Endothelial cell of umbilical vein (primary cell): ENCODE measurements at regions not wholly inside any gene's neighbourhood (a gene's known extent, or its start where the extent isn't known, plus 50 kb on each side); places are given as distances from the start of the nearest gene placed in this dataset.

Experiments used
- BruUV-seq: library from RNA; stranded (reverse); fragments of 400-500 nt; replicated peaks from 2 replicates; lab custom pipeline; 2021; lab: Mats Ljungman, UMichigan
- CTCF ChIA-PET: fragments of 300-600, 350-600 bp; sonication (Branson Sonifier 250); formaldehyde crosslinking; loops from one replicate; lab custom pipeline; 2021; ENCODE audit warnings: antibody characterized with exemption, inconsistent platforms; lab: Charles Lee
- POLR2A ChIA-PET: fragments of 300-600, 350-600 bp; sonication (Branson Sonifier 250); formaldehyde crosslinking; loops from one replicate; lab custom pipeline; 2021; ENCODE audit warnings: antibody characterized with exemption, inconsistent platforms; lab: Charles Lee
- DNase-seq: peaks from one replicate; pipeline ENCODE4 v3.0.0-alpha.2; 2011; ENCODE audit warnings: low read depth, low spot score
- FAIRE-seq: peaks from 2 replicates; lab custom pipeline; 2011; peaks lifted over from hg19 to GRCh38; lab: Jason Lieb, UNC
- H2AFZ ChIP-seq: 2 replicates; pipeline ENCODE4 v1.6.0; 2012; ENCODE audit warnings: low read depth, low read length, control low read depth, inconsistent platforms
- H3K27ac ChIP-seq: 2 replicates; pipeline ENCODE4 v1.5.1; 2011; ENCODE audit warnings: low read depth, mild to moderate bottlenecking, control low read depth, low read length, moderate library complexity; ENCODE audit not compliant: insufficient read depth
- H3K27me3 ChIP-seq, 2 experiments: 2 replicates each; pipeline versions ENCODE4 v1.6.0 to v1.6.1; 2011; ENCODE audit warnings: low read length in 2 of 2, mixed read lengths in 1 of 2; ENCODE audit not compliant: control insufficient read depth in 2 of 2, insufficient read depth in 2 of 2
- H3K36me3 ChIP-seq, 2 experiments: 2 replicates in 1 of 2; 3 replicates in 1 of 2; pipeline ENCODE4 v1.5.1; 2011; ENCODE audit warnings: low read length in 2 of 2, mild to moderate bottlenecking in 1 of 2, moderate library complexity in 1 of 2; ENCODE audit not compliant: control insufficient read depth in 2 of 2, insufficient read depth in 2 of 2; ENCODE audit errors: extremely low read depth in 1 of 2
- H3K4me1 ChIP-seq: 3 replicates; pipeline ENCODE4 v1.5.1; 2011; ENCODE audit warnings: mild to moderate bottlenecking, low read length; ENCODE audit not compliant: control insufficient read depth, insufficient read depth; ENCODE audit errors: extremely low read depth
- H3K4me2 ChIP-seq: 2 replicates; pipeline ENCODE4 v1.6.1; 2011; ENCODE audit warnings: low read length, control low read depth, mixed read lengths; ENCODE audit not compliant: insufficient read depth
- H3K4me3 ChIP-seq, 3 experiments: fragments of 200-600 bp in 1 of 3; sonication (generic), shearing (Covaris generic) in 1 of 3; replicated peaks in 1 of 3; 2 replicates each; pipeline ENCODE4 v1.5.1; 2011 to 2016; ENCODE audit warnings: control low read depth in 3 of 3, low read length in 3 of 3, mild to moderate bottlenecking in 2 of 3, inconsistent platforms in 1 of 3, low read depth in 1 of 3, moderate library complexity in 1 of 3; ENCODE audit not compliant: insufficient read depth in 1 of 3
- H3K79me2 ChIP-seq: 2 replicates; pipeline ENCODE4 v1.6.0; 2012; ENCODE audit warnings: low read length, inconsistent platforms; ENCODE audit not compliant: control insufficient read depth, insufficient read depth
- H3K9ac ChIP-seq: replicated peaks from 2 replicates; pipeline ENCODE3; 2011; ENCODE audit warnings: low read length, control low read depth; ENCODE audit not compliant: insufficient read depth; ENCODE audit errors: extremely low read depth
- H3K9me1 ChIP-seq: replicated peaks from 3 replicates; pipeline ENCODE4 v1.6.0; 2011; ENCODE audit warnings: mild to moderate bottlenecking, low read length; ENCODE audit not compliant: control insufficient read depth, insufficient read depth; ENCODE audit errors: extremely low read depth
- H3K9me3 ChIP-seq: replicated peaks from 2 replicates; pipeline ENCODE4 v1.5.1; 2012; ENCODE audit warnings: low read length, inconsistent platforms; ENCODE audit not compliant: control insufficient read depth, insufficient read depth
- H4K20me1 ChIP-seq: replicated peaks from 2 replicates; pipeline ENCODE3; 2011; ENCODE audit warnings: mild to moderate bottlenecking, low read length; ENCODE audit not compliant: control insufficient read depth, insufficient read depth; ENCODE audit errors: extremely low read depth
- EZH2 ChIP-seq: IDR thresholded peaks from 2 replicates; pipeline ENCODE4 v1.6.1; 2012; ENCODE audit warnings: borderline replicate concordance, low read depth, mild to moderate bottlenecking, moderate library complexity, low read length, inconsistent platforms; ENCODE audit not compliant: severe bottlenecking
- FOS ChIP-seq: IDR thresholded peaks from 2 replicates; pipeline ENCODE4 v1.6.1; 2011; ENCODE audit warnings: mild to moderate bottlenecking, low read length, moderate library complexity, borderline replicate concordance; ENCODE audit not compliant: insufficient read depth
- GATA2 ChIP-seq: IDR thresholded peaks from 2 replicates; pipeline ENCODE4 v1.7.0; 2011; ENCODE audit warnings: low read depth, mild to moderate bottlenecking, moderate library complexity, mixed read lengths, low read length; ENCODE audit not compliant: insufficient read length, insufficient read depth
- JUN ChIP-seq: IDR thresholded peaks from 2 replicates; pipeline ENCODE4 v1.6.1; 2011; ENCODE audit warnings: borderline replicate concordance, low read depth; ENCODE audit not compliant: insufficient read length, insufficient read depth
- MYC ChIP-seq: IDR thresholded peaks from one replicate; pipeline ENCODE4 v1.6.1; 2011; ENCODE audit warnings: mild to moderate bottlenecking, low read depth, low read length
- POLR2A ChIP-seq: IDR thresholded peaks from 2 replicates; pipeline ENCODE4 v1.6.1; 2012; ENCODE audit warnings: low read depth, mild to moderate bottlenecking, control low read depth, low read length
- POLR2AphosphoS5 ChIP-seq: IDR thresholded peaks from 2 replicates; pipeline ENCODE4 v1.6.1; 2012; ENCODE audit warnings: low read depth, mild to moderate bottlenecking, control low read depth, low read length, moderate library complexity; ENCODE audit not compliant: insufficient read depth
- dilution Hi-C: fragments of 300-500 bp; cut with MboI; formaldehyde crosslinking; loops from one replicate; pipeline ENCODE4 v1.15.0; 2019; ENCODE audit warnings: low sequenced_read_pairs; ENCODE audit not compliant: extremely low pct_ligation_motif_present
- intact Hi-C: fragments of 100-400 bp; cut with micrococcal nuclease; formaldehyde crosslinking; loops from one replicate; pipeline ENCODE4 v1.10.0; 2022
- TF ChIP-seq, protein P1 (sequence below), 2 donors: IDR thresholded peaks; 1 replicate in 1 of 2; 2 replicates in 1 of 2; pipeline ENCODE4 v1.5.1; 2011; ENCODE audit warnings: low read length in 2 of 2, mild to moderate bottlenecking in 2 of 2, moderate library complexity in 2 of 2, control low read depth in 1 of 2, inconsistent platforms in 1 of 2, low read depth in 1 of 2; ENCODE audit not compliant: insufficient read depth in 1 of 2; ENCODE audit errors: extremely low read depth in 1 of 2
- TF ChIP-seq, protein P2 (sequence below): IDR thresholded peaks from 2 replicates; pipeline ENCODE4 v1.6.1; 2011; ENCODE audit not compliant: insufficient read depth, insufficient read length

DNA sequence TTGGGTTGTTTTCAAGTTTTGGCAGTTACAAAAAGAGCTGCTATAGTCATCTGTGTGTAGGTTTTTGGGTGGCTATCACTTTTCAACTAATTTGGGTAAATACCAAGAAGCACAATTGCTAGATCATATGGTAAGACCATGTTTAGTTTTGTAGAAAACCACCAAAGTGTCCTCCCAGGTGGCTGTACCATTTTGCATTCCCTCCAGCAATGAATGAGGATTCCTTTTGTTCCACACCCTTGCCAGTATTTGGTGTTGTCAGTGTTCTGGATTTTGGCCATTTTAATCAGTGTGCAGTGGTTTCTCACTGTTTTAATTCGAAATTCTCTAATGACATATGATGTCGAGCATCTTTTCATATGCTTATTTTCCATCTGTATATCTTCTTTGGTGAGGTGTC lies 457.5 kb upstream of the ARID1B start:
- Histone ChIP-seq H3K9ac (no peak overlapping the region), H4K20me1 (no peaks in the 10 kb centered on the region)

More for the DNA sequence above, 457.5 kb upstream of the ARID1B start:
- Histone ChIP-seq H3K27ac (no peak overlapping the region), H3K4me1 (no peaks in the 10 kb centered on the region), H3K36me3 (no peaks in the 10 kb centered on the region), H3K4me2 (no peak overlapping the region), H2AFZ (no peak overlapping the region), H3K27me3 (no peaks in the 10 kb centered on the region), H3K9me1 (no peaks in the 10 kb centered on the region), H3K79me2 (no peaks in the 10 kb centered on the region), H3K9me3 (no peaks in the 10 kb centered on the region), H3K4me3 (no peak overlapping the region)
- ChIA-PET POLR2A (no interaction called here), CTCF (no interaction called here)
- DNase-seq (no peak), FAIRE-seq (no peak)
- dilution Hi-C loops (no loop called here), intact Hi-C loops (no loop called here)
- no TSS peak for BruUV-seq
- TF ChIP-seq POLR2A (no peak), POLR2AphosphoS5 (no peak), MYC (no peak), JUN (no peak), EZH2 (no peak), FOS (no peak), GATA2 (no peak)
- TF ChIP-seq, protein P1, sequence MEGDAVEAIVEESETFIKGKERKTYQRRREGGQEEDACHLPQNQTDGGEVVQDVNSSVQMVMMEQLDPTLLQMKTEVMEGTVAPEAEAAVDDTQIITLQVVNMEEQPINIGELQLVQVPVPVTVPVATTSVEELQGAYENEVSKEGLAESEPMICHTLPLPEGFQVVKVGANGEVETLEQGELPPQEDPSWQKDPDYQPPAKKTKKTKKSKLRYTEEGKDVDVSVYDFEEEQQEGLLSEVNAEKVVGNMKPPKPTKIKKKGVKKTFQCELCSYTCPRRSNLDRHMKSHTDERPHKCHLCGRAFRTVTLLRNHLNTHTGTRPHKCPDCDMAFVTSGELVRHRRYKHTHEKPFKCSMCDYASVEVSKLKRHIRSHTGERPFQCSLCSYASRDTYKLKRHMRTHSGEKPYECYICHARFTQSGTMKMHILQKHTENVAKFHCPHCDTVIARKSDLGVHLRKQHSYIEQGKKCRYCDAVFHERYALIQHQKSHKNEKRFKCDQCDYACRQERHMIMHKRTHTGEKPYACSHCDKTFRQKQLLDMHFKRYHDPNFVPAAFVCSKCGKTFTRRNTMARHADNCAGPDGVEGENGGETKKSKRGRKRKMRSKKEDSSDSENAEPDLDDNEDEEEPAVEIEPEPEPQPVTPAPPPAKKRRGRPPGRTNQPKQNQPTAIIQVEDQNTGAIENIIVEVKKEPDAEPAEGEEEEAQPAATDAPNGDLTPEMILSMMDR (IDR thresholded peaks at IDR 0.05; ENCODE audit: extremely low read depth in 1 of 2, insufficient read depth in 1 of 2, low read depth in 1 of 2, low read length in 2 of 2), result no peak
- TF ChIP-seq, protein P2, sequence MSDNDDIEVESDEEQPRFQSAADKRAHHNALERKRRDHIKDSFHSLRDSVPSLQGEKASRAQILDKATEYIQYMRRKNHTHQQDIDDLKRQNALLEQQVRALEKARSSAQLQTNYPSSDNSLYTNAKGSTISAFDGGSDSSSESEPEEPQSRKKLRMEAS, result no peak
